K562 (cell line): ENCODE measurements at regions not wholly inside any gene's neighbourhood (a gene's known extent, or its start where the extent isn't known, plus 50 kb on each side); places are given as distances from the start of the nearest gene placed in this dataset.

Experiments
- ATAC-seq: fragments of 200-7000 bp; cut with Tn5 transposase; 3 replicates; pipeline ENCODE4 v1.9.1; 2020; ENCODE audit warnings: moderate library complexity
- BruUV-seq: library from RNA; stranded (reverse); fragments of 400-500 nt; replicated peaks from 2 replicates; lab custom pipeline; 2021; lab: Mats Ljungman, UMichigan
- CTCF ChIA-PET: fragments of 300-600 bp; formaldehyde crosslinking; extraction: SDS; loops from one replicate; lab custom pipeline; 2021; ENCODE audit warnings: low intra/inter-chr PET ratio; lab: Yijun Ruan, JAX
- POLR2A ChIA-PET: fragments of 300-600, 350-650 bp; sonication (Branson Sonifier 250); formaldehyde crosslinking; extraction: SDS; loops from one replicate; lab custom pipeline; 2021; ENCODE audit warnings: antibody characterized with exemption, inconsistent platforms; lab: Yijun Ruan, JAX
- DNase-seq, 4 experiments: peaks; one replicate each; pipeline versions ENCODE4 v3.0.0 to v3.0.0-alpha.2; 2011 to 2018; ENCODE audit warnings: low spot score in 3 of 4, mixed read lengths in 3 of 4; ENCODE audit errors: extremely low read depth in 1 of 4
- FAIRE-seq: peaks from 2 replicates; lab custom pipeline; 2011; peaks lifted over from hg19 to GRCh38; lab: Jason Lieb, UNC
- H2AFZ ChIP-seq: 2 replicates; pipeline ENCODE4 v1.6.0; 2011; ENCODE audit warnings: low read depth, low read length, control low read depth, inconsistent platforms
- H3K27ac ChIP-seq: fragments of 200-600 bp; 3 replicates; pipeline ENCODE4 v1.8.0; 2011; ENCODE audit warnings: low read depth, mild to moderate bottlenecking, control low read depth, inconsistent platforms, low read length, moderate library complexity, mixed read lengths; ENCODE audit errors: extremely low read depth
- H3K27me3 ChIP-seq, 2 experiments: fragments of 300-600 bp in 1 of 2; 2 replicates in 1 of 2; 3 replicates in 1 of 2; pipeline versions ENCODE4 v1.6.0 to v1.8.0; 2011; ENCODE audit warnings: inconsistent platforms in 2 of 2, low read length in 2 of 2, mild to moderate bottlenecking in 1 of 2, mixed read lengths in 1 of 2, moderate library complexity in 1 of 2; ENCODE audit not compliant: control insufficient read depth in 2 of 2, insufficient read depth in 2 of 2
- H3K36me3 ChIP-seq: fragments of 300-600 bp; 3 replicates; pipeline ENCODE4 v1.8.0; 2011; ENCODE audit warnings: mild to moderate bottlenecking, low read length, inconsistent platforms; ENCODE audit not compliant: control insufficient read depth, insufficient read depth
- H3K4me1 ChIP-seq, 2 experiments: fragments of 200-600 bp in 1 of 2; replicated peaks in 1 of 2; 2 replicates in 1 of 2; 3 replicates in 1 of 2; pipeline versions ENCODE4 v1.5.1 to v1.8.0; 2011; ENCODE audit warnings: inconsistent platforms in 2 of 2, low read length in 2 of 2, mild to moderate bottlenecking in 1 of 2, mixed read lengths in 1 of 2, moderate library complexity in 1 of 2; ENCODE audit not compliant: control insufficient read depth in 2 of 2, insufficient read depth in 2 of 2
- H3K4me2 ChIP-seq: 2 replicates; pipeline ENCODE4 v1.6.1; 2011; ENCODE audit warnings: low read length, control low read depth, inconsistent platforms, mixed read lengths; ENCODE audit not compliant: insufficient read depth
- H3K4me3 ChIP-seq: fragments of 200-600 bp; sonication (generic), shearing (Covaris generic); 2 replicates; pipeline ENCODE4 v1.5.1; 2016; ENCODE audit warnings: control low read depth, inconsistent platforms
- H3K79me2 ChIP-seq: fragments of 200-600 bp; 3 replicates; pipeline ENCODE4 v1.8.0; 2011; ENCODE audit warnings: low read length, inconsistent platforms; ENCODE audit not compliant: control insufficient read depth, insufficient read depth
- H3K9ac ChIP-seq, 2 experiments: 2 replicates each; pipeline versions ENCODE4 v1.6.0 to v1.6.1; 2011; ENCODE audit warnings: low read depth in 2 of 2, low read length in 2 of 2, control low read depth in 1 of 2, inconsistent platforms in 1 of 2, mild to moderate bottlenecking in 1 of 2, mixed read lengths in 1 of 2; ENCODE audit not compliant: insufficient read depth in 1 of 2
- H3K9me1 ChIP-seq: one replicate; pipeline ENCODE4 v1.6.0; 2011; ENCODE audit warnings: inconsistent platforms, mild to moderate bottlenecking, low read length, moderate library complexity; ENCODE audit not compliant: control insufficient read depth, insufficient read depth
- H3K9me3 ChIP-seq: replicated peaks from 2 replicates; pipeline ENCODE4 v1.5.1; 2011; ENCODE audit warnings: low read depth, low read length, inconsistent platforms; ENCODE audit not compliant: control insufficient read depth, insufficient read depth
- H4K20me1 ChIP-seq: replicated peaks from 2 replicates; pipeline ENCODE4 v1.6.1; 2011; ENCODE audit warnings: low read length, inconsistent platforms, mixed read lengths; ENCODE audit not compliant: control insufficient read depth, insufficient read depth
- BCOR ChIP-seq: fragments of 450-650 bp; IDR thresholded peaks from 2 replicates; pipeline ENCODE4 v1.6.1; 2016
- CBX8 ChIP-seq: fragments of 200-600 bp; sonication (generic); IDR thresholded peaks from 2 replicates; pipeline ENCODE4 v1.6.1; 2012; ENCODE audit warnings: borderline replicate concordance, mixed run types, low read depth, mild to moderate bottlenecking, moderate library complexity, mixed read lengths, low read length, control low read depth, inconsistent platforms; ENCODE audit not compliant: poor library complexity, severe bottlenecking; ENCODE audit errors: extremely low read depth
- CCNT2 ChIP-seq: IDR thresholded peaks from 2 replicates; pipeline ENCODE4 v1.6.1; 2011; ENCODE audit warnings: borderline replicate concordance, low read depth, mild to moderate bottlenecking, moderate library complexity, mixed read lengths, low read length; ENCODE audit not compliant: insufficient read length; ENCODE audit errors: extremely low read depth
- CEBPB ChIP-seq: fragments of 450-650 bp; IDR thresholded peaks from 2 replicates; pipeline ENCODE4 v1.6.1; 2016; ENCODE audit warnings: missing genetic modification characterization, missing compliant biosample characterization
- CHD2 ChIP-seq: IDR thresholded peaks from 2 replicates; pipeline ENCODE4 v1.6.1; 2011; ENCODE audit warnings: low read depth, low read length
- NCOA2 ChIP-seq, 2 experiments: fragments of 450-650 bp; IDR thresholded peaks; 2 replicates each; pipeline ENCODE4 v1.6.1; 2018; ENCODE audit warnings: mild to moderate bottlenecking in 2 of 2, moderate library complexity in 1 of 2; ENCODE audit not compliant: partially characterized antibody in 2 of 2
- NKRF ChIP-seq: fragments of 450-650 bp; IDR thresholded peaks from 2 replicates; pipeline ENCODE4 v1.6.1; 2016; ENCODE audit warnings: borderline replicate concordance
- NR3C1 ChIP-seq: sonication (generic); formaldehyde crosslinking; IDR thresholded peaks from 2 replicates; pipeline ENCODE4 v1.8.1; 2022; ENCODE audit warnings: missing genetic modification reagents
- TAF15 ChIP-seq: fragments of 200-400 bp; formaldehyde crosslinking; IDR thresholded peaks from 2 replicates; pipeline ENCODE4 v1.6.1; 2017; ENCODE audit warnings: mild to moderate bottlenecking, low read depth, low read length, moderate library complexity
- ZNF277 ChIP-seq: fragments of 250-450 bp; sonication (Bioruptor Pico); IDR thresholded peaks from 2 replicates; pipeline ENCODE4 v1.8.0; 2022; ENCODE audit warnings: inconsistent platforms, mild to moderate bottlenecking, moderate library complexity, borderline replicate concordance
- ZNF584 ChIP-seq: fragments of 200-800 bp; sonication (Bioruptor generic); IDR thresholded peaks from 2 replicates; pipeline ENCODE4 v1.6.1; 2016; ENCODE audit warnings: low read depth, mild to moderate bottlenecking, missing genetic modification characterization, missing compliant biosample characterization
- ZNF764 ChIP-seq: fragments of 250-450 bp; sonication (Bioruptor Pico); IDR thresholded peaks from 2 replicates; pipeline ENCODE4 v1.4.0; 2020; ENCODE audit warnings: low read depth, mild to moderate bottlenecking, moderate library complexity
- WGBS: fragments of 100-300 bp; shearing (Covaris generic); methylation state at CpG from one replicate; pipeline ENCODE4 v1.1.6; 2016; ENCODE audit warnings: low coverage, mixed read lengths; ENCODE audit not compliant: insufficient coverage; ENCODE audit errors: missing lambda C conversion rate; 5-methylcytosine and 5-hydroxymethylcytosine counted together
- in situ Hi-C: fragments of 300-500 bp; cut with MboI; formaldehyde crosslinking; loops from 4 replicates; pipeline ENCODE4 v1.15.0; 2018; ENCODE audit warnings: inconsistent platforms, mixed read lengths
- intact Hi-C: fragments of 100-400 bp; cut with micrococcal nuclease; formaldehyde crosslinking; loops from 2 replicates; pipeline ENCODE4 v1.14.2; 2022

GRCh38 chr12:91901381-91902074 lies 244.1 kb downstream of the BTG1 start:
- H3K9ac ChIP-seq, result no peak overlapping the region
- ChIA-PET POLR2A (interaction anchor here (0.6 kb wide), 1 partner anchor 242 kb away, joined by 3 read pairs; no protein-coding TSS in a partner anchor), CTCF (no interaction called here)
- no peaks in the 10 kb centered on the region for H3K9me1 ChIP-seq
- in situ Hi-C loops (no loop called here), intact Hi-C loops (no loop called here)
- FAIRE-seq (peak; percentile 11), ATAC-seq (no peak), DNase-seq (no peak)
- H3K4me3 ChIP-seq, result no peak overlapping the region
- no peak overlapping the region for H2AFZ ChIP-seq
- 5% methylated on average over 3 of the region's 3 CpGs for WGBS
- H3K27me3 ChIP-seq, result 0 out of 5 replicates have a peak, but pooled peaks cover 0 to 3% of the 10 kb centered on the region in 2 experiments
- no TSS peak for BruUV-seq
- H3K36me3 ChIP-seq, result no peaks in the 10 kb centered on the region
- no peak overlapping the region for H3K4me2 ChIP-seq
- no peak for TF ChIP-seq NCOA2 (IDR thresholded peaks at IDR 0.05; ENCODE audit: partially characterized antibody in 2 of 2)
- TF ChIP-seq CHD2, result peak; percentile 44; the same call in 1 of the 2 replicates
- H4K20me1 ChIP-seq, result no peaks in the 10 kb centered on the region
- H3K27ac ChIP-seq, result no peak overlapping the region
- H3K9me3 ChIP-seq, result no peaks in the 10 kb centered on the region
- H3K79me2 ChIP-seq, result no peaks in the 10 kb centered on the region
- H3K4me1 ChIP-seq, result no peaks in the 10 kb centered on the region

GRCh38 chr12:91900971-91901370 lies 244.7 kb downstream of the BTG1 start:
- no peak overlapping the region for H3K4me2 ChIP-seq
- ATAC-seq (no peak), FAIRE-seq (no peak), DNase-seq (no peak)
- intact Hi-C loops (no loop called here), in situ Hi-C loops (no loop called here)
- no peaks in the 10 kb centered on the region for H4K20me1 ChIP-seq
- BruUV-seq, result no TSS peak
- H2AFZ ChIP-seq, result no peak overlapping the region
- ChIA-PET POLR2A (interaction anchor here (0.6 to 1.5 kb wide), 2 partner anchors 243 kb away, joined by 3 to 5 read pairs; no protein-coding TSS in a partner anchor), CTCF (no interaction called here)
- H3K4me1 ChIP-seq, result no peaks in the 10 kb centered on the region
- H3K9ac ChIP-seq, result no peak overlapping the region
- no peaks in the 10 kb centered on the region for H3K9me3 ChIP-seq
- H3K9me1 ChIP-seq, result no peaks in the 10 kb centered on the region
- H3K36me3 ChIP-seq, result no peaks in the 10 kb centered on the region
- H3K27ac ChIP-seq, result no peak overlapping the region
- no peak overlapping the region for H3K4me3 ChIP-seq
- H3K79me2 ChIP-seq, result no peaks in the 10 kb centered on the region
- H3K27me3 ChIP-seq, result 0 out of 5 replicates have a peak, but pooled peaks cover 0 to 3% of the 10 kb centered on the region in 2 experiments
- TF ChIP-seq CCNT2 (no peak), ZNF764 (CRISPR knock-in tag) (no peak), ZNF277 (CRISPR knock-in tag) (no peak), CEBPB (tag) (no peak), BCOR (no peak), NKRF (no peak), CBX8 (no peak), TAF15 (no peak), ZNF584 (CRISPR knock-in tag) (no peak), NR3C1 (CRISPR knock-in tag) (no peak)
